ENCODE measurements at regions not wholly inside any gene's neighbourhood (a gene's known extent, or its start where the extent isn't known, plus 50 kb on each side); places are given as distances from the start of the nearest gene placed in this dataset.
A peak's percentile ranks its signal among the peaks of the same experiment; 100 is the strongest.

DNA sequence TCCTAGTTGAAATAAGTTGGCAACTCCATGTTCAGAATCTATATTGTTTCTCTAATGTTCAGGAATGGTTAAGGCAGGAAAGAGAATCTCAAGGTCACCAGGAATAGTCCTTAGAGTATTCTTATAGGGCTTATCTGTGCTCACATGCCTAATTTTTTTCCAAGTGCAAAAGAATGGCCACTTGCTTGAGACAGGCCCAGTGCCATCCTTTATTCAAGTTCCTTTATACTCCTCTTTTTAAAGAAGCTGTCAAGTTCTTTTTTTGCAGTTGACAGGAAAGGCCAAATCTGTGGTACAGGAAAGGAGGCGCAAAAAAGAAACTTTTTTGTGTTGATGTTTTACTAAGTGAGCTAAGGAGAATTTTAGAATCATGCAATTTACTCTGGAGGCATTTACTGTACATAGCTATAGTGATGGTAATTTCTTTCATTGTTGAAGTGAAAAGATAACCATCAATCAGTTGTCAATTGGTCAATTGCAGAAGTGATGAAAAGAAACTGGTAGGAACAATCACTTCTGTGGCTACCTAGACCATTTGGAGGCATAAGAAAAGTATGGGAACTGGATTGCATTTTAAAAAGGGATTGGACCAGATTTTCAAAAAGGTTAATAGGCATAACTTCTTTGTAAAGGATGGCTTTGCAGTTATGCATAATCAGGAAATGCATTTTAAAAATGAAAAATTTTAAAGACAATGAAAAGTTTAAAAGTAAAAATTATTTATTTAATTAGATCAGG is 102.5 kb upstream of the SOX2 start:
- Histone ChIP-seq H2AFZ (ENCODE audit: low read length) (no peak overlapping the region), H3K18ac (ENCODE audit: extremely low read depth, low read length) (no peak overlapping the region), H3K79me2 (ENCODE audit: control insufficient read depth in 1 of 2, insufficient read depth in 2 of 2, low read length in 2 of 2) (no peaks in the 10 kb centered on the region), H3K23me2 (ENCODE audit: low read depth, low read length) (no peaks in the 10 kb centered on the region; the same call in 1 of the 2 replicates), H3K36me3 (ENCODE audit: control insufficient read depth in 2 of 4, insufficient read depth in 4 of 4, low read length in 3 of 4) (no peaks in the 10 kb centered on the region), H3K9me3 (ENCODE audit: insufficient read depth in 2 of 2, low read depth in 1 of 2, low read length in 1 of 2) (no peaks in the 10 kb centered on the region), H3K79me1 (ENCODE audit: low read depth, low read length) (no peaks in the 10 kb centered on the region), H3K4me1 (replicated peaks in 1 of 4; ENCODE audit: control insufficient read depth in 3 of 4, insufficient read depth in 4 of 4, low read length in 3 of 4) (peaks cover 0 to 7% (median 5%) of the 10 kb centered on the region in 4 experiments; a peak in 4 of 7 replicates), H4K91ac (replicated peaks; ENCODE audit: insufficient read length, low read length) (no peak overlapping the region), H2BK20ac (ENCODE audit: low read length) (0 out of 2 replicates have a peak overlapping the region, but pooled peaks have one; percentile 48), H4K5ac (ENCODE audit: insufficient read length, low read depth, low read length) (no peak overlapping the region), H2AK5ac (ENCODE audit: low read depth, low read length) (no peak overlapping the region), H3K27me3 (replicated peaks in 1 of 4; ENCODE audit: control insufficient read depth in 3 of 4, extremely low read depth in 1 of 4, insufficient read depth in 3 of 4, low read length in 3 of 4) (no peaks in the 10 kb centered on the region), H2BK5ac (ENCODE audit: low read depth, low read length) (no peak overlapping the region), H4K20me1 (replicated peaks in 1 of 2; ENCODE audit: control insufficient read depth in 1 of 2, insufficient read depth in 2 of 2, low read length in 2 of 2) (no peaks in the 10 kb centered on the region), H3K23ac (ENCODE audit: insufficient read length) (no peak overlapping the region), H2BK15ac (ENCODE audit: low read length) (no peak overlapping the region), H3K4me3 (ENCODE audit: extremely low read depth in 1 of 4, insufficient read depth in 2 of 4, low read depth in 3 of 4, low read length in 4 of 4) (no peak overlapping the region), H2BK12ac (ENCODE audit: low read depth, low read length) (no peak overlapping the region), H3K14ac (ENCODE audit: insufficient read length) (no peak overlapping the region), H3K4ac (replicated peaks; ENCODE audit: insufficient read length, low read depth, low read length) (no peak overlapping the region), H2BK120ac (replicated peaks; ENCODE audit: low read depth, low read length) (no peak overlapping the region), H4K8ac (ENCODE audit: extremely low read depth, insufficient read depth, low read length) (no peak overlapping the region), H3K56ac (replicated peaks; ENCODE audit: insufficient read length, low read depth, low read length) (no peak overlapping the region), H3K4me2 (ENCODE audit: insufficient read depth in 1 of 2, low read depth in 2 of 2, low read length in 2 of 2) (no peak overlapping the region; a peak in 1 of 4 replicates), H3K27ac (ENCODE audit: low read depth, low read length) (no peak overlapping the region), H3K9ac (replicated peaks in 1 of 4; ENCODE audit: extremely low read depth in 1 of 4, low read depth in 3 of 4, low read length in 3 of 4) (no peak overlapping the region)
- FAIRE-seq (peak; percentile 13), DNase-seq (ENCODE audit: low read depth in 1 of 2, low spot score in 2 of 2) (no peak)
- WGBS, 2 experiments (ENCODE audit: extremely low coverage in 1 of 2, insufficient coverage in 1 of 2, insufficient read length in 1 of 2, insufficient replicate concordance in 2 of 2, low coverage in 1 of 2, low lambda C conversion rate in 2 of 2, missing lambda C conversion rate in 1 of 2): 73% methylated on average over 1 of the region's 1 CpG; no CpG with 5 or more reads in 1 of the 2 experiments
- 0 out of 2 replicates have a peak, but pooled peaks have one; percentile 20 for TF ChIP-seq TEAD4 (IDR thresholded peaks at IDR 0.05; ENCODE audit: low read depth, low read length)
- peak; percentile 9 for TF ChIP-seq NANOG (IDR thresholded peaks at IDR 0.05; ENCODE audit: insufficient read depth, low read depth, low read length, poor library complexity, severe bottlenecking)
- TF ChIP-seq, protein P1, sequence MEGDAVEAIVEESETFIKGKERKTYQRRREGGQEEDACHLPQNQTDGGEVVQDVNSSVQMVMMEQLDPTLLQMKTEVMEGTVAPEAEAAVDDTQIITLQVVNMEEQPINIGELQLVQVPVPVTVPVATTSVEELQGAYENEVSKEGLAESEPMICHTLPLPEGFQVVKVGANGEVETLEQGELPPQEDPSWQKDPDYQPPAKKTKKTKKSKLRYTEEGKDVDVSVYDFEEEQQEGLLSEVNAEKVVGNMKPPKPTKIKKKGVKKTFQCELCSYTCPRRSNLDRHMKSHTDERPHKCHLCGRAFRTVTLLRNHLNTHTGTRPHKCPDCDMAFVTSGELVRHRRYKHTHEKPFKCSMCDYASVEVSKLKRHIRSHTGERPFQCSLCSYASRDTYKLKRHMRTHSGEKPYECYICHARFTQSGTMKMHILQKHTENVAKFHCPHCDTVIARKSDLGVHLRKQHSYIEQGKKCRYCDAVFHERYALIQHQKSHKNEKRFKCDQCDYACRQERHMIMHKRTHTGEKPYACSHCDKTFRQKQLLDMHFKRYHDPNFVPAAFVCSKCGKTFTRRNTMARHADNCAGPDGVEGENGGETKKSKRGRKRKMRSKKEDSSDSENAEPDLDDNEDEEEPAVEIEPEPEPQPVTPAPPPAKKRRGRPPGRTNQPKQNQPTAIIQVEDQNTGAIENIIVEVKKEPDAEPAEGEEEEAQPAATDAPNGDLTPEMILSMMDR (IDR thresholded peaks at IDR 0.05; ENCODE audit: control extremely low read depth in 1 of 3, insufficient read depth in 1 of 3, low read depth in 1 of 3, low read length in 3 of 3): no peak
- TF ChIP-seq SRF (IDR thresholded peaks at IDR 0.05; ENCODE audit: low read depth, low read length): no peak
- TF ChIP-seq SP1 (IDR thresholded peaks at IDR 0.05; ENCODE audit: low read depth, low read length): peak; percentile 94
- TF ChIP-seq EGR1 (IDR thresholded peaks at IDR 0.05; ENCODE audit: borderline replicate concordance, low read depth, low read length): peak; percentile 58; the same call in 1 of the 2 replicates
- POLR2A ChIA-PET (ENCODE audit: partially characterized antibody): no interaction called here
- CTCF ChIA-PET (ENCODE audit: partially characterized antibody): interaction anchor here (0.6 to 0.7 kb wide), 3 partner anchors 14 to 40 kb away, joined by 3 read pairs; no protein-coding TSS in a partner anchor
